HG02938 (cell line): ENCODE measurements at regions not wholly inside any gene's neighbourhood (a gene's known extent, or its start where the extent isn't known, plus 50 kb on each side); places are given as distances from the start of the nearest gene placed in this dataset.

Experiments
- ATAC-seq: cut with Tn5 transposase; IDR thresholded peaks from one replicate; pipeline ENCODE4 v1.9.1; 2021; ENCODE audit warnings: mild to moderate bottlenecking, moderate library complexity; ENCODE audit not compliant: unreplicated experiment

GRCh38 chr2:160994141-160995002 is 165.9 kb upstream of the TANK start:
- ATAC-seq = peak; percentile 91

- ATAC-seq = no peak
These were observed 163.6 kb upstream of the TANK start for GRCh38 chr2:160996584-160996983.

GRCh38 chr2:161004379-161004778 is 155.8 kb upstream of the TANK start:
- no peak for ATAC-seq

GRCh38 chr2:161005170-161005569 is 155.1 kb upstream of the TANK start:
- no peak for ATAC-seq

- no peak for ATAC-seq
These were observed 151.9 kb upstream of the TANK start for GRCh38 chr2:161008311-161008710.

GRCh38 chr2:161010503-161011015 is 149.7 kb upstream of the TANK start:
- no peak for ATAC-seq

- ATAC-seq = no peak
These were observed 142.3 kb upstream of the TANK start for GRCh38 chr2:161017780-161018470.

GRCh38 chr2:161019311-161019710 is 140.9 kb upstream of the TANK start:
- no peak for ATAC-seq

GRCh38 chr2:161020437-161020836 is 139.8 kb upstream of the TANK start:
- ATAC-seq = no peak

- no peak for ATAC-seq
These were observed 131.6 kb upstream of the TANK start for GRCh38 chr2:161028581-161028980.

- ATAC-seq = no peak
These were observed 130.9 kb upstream of the TANK start for GRCh38 chr2:161029321-161029720.

- no peak for ATAC-seq
These were observed 129.8 kb upstream of the TANK start for GRCh38 chr2:161030260-161031063.

GRCh38 chr2:161031511-161031910 is 128.7 kb upstream of the TANK start:
- ATAC-seq = no peak

GRCh38 chr2:161032635-161033034 is 127.6 kb upstream of the TANK start:
- ATAC-seq = no peak

- ATAC-seq = no peak
These were observed 127.1 kb upstream of the TANK start for GRCh38 chr2:161033059-161033660.

- no peak for ATAC-seq
These were observed 123.3 kb upstream of the TANK start for GRCh38 chr2:161036926-161037325.

GRCh38 chr2:161039071-161039470 is 121.2 kb upstream of the TANK start:
- no peak for ATAC-seq

GRCh38 chr2:161041356-161041755 is 118.9 kb upstream of the TANK start:
- ATAC-seq = no peak

- ATAC-seq = no peak
These were observed 117.1 kb upstream of the TANK start for GRCh38 chr2:161042990-161043625.

- ATAC-seq = no peak
These were observed 115.9 kb upstream of the TANK start for GRCh38 chr2:161044095-161044865.
